ENCODE measurements at regions not wholly inside any gene's neighbourhood (a gene's known extent, or its start where the extent isn't known, plus 50 kb on each side); places are given as distances from the start of the nearest gene placed in this dataset.

DNA sequence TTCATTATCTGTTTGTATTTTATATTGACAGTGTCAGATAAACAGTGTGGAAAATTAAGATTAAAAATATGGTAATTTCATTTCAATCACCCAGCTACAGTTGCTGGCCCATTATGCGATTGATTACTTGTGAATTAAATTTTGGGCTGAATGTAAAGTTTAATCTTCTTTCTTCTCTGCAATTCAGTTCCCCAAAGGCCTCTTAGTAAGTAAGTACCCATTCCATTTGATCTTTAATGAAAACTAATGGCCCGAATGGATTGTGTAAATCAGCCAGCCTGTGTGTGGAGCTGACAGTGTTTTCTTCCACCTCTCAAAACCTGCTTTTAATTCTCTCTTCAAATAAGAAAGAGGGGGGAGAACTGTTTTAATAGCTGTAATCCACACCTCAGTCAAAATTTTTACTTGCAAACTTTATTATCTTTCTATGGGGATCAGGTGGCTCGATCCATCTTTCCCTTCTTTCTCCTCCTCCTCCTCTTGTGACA is 307.1 kb downstream of the IL20RB start:
- no peak for TF ChIP-seq CTCF (IDR thresholded peaks at IDR 0.05)
- TF ChIP-seq RAD21 (IDR thresholded peaks at IDR 0.05; ENCODE audit: low read length), result no peak
- TF ChIP-seq REST (IDR thresholded peaks at IDR 0.05; ENCODE audit: low read depth, low read length), result no peak
- TF ChIP-seq JUND (IDR thresholded peaks at IDR 0.05), result no peak
- no peak for TF ChIP-seq POLR2AphosphoS5 (IDR thresholded peaks at IDR 0.05; ENCODE audit: low read depth, low read length)
- TF ChIP-seq CHD2 (IDR thresholded peaks at IDR 0.05; ENCODE audit: low read length, partially characterized antibody), result no peak
- no peak for TF ChIP-seq RXRA (IDR thresholded peaks at IDR 0.05; ENCODE audit: borderline replicate concordance, low read depth)
- no peak for TF ChIP-seq TCF12 (IDR thresholded peaks at IDR 0.05)
- TF ChIP-seq TEAD4 (IDR thresholded peaks at IDR 0.05; ENCODE audit: borderline replicate concordance, insufficient read depth), result no peak
- no peak for TF ChIP-seq GABPA (IDR thresholded peaks at IDR 0.05; ENCODE audit: low read depth)
- no peak for TF ChIP-seq EZH2phosphoT487 (IDR thresholded peaks at IDR 0.05; ENCODE audit: borderline replicate concordance, low read depth)
- TF ChIP-seq MXI1 (IDR thresholded peaks at IDR 0.05; ENCODE audit: low read depth, low read length), result no peak

All from SK-N-SH (cell line).